ENCODE measurements at regions not wholly inside any gene's neighbourhood (a gene's known extent, or its start where the extent isn't known, plus 50 kb on each side); places are given as distances from the start of the nearest gene placed in this dataset.

GRCh38 chr10:52701647-52702046, 70.9 kb downstream of the MBL2 start:
- DNase-seq = no peak
- Histone ChIP-seq H3K27me3 (ENCODE audit: control insufficient read depth in 1 of 2, insufficient read depth in 2 of 2, low read length in 1 of 2) (no peaks in the 10 kb centered on the region), H3K4me3 (ENCODE audit: low read length in 2 of 2) (no peak overlapping the region), H3K27ac (ENCODE audit: low read depth in 1 of 2, low read length in 2 of 2) (no peak overlapping the region), H3K9me3 (ENCODE audit: control insufficient read depth, low read length) (no peaks in the 10 kb centered on the region), H3K36me3 (ENCODE audit: control insufficient read depth in 1 of 2, insufficient read depth in 2 of 2, low read length in 1 of 2) (no peaks in the 10 kb centered on the region), H3K4me1 (ENCODE audit: control insufficient read depth in 1 of 2, insufficient read depth in 2 of 2, low read length in 2 of 2) (no peaks in the 10 kb centered on the region)
- 53 to 56% methylated on average over 2 of the region's 2 CpGs for WGBS, 2 donors
- ATAC-seq (ENCODE audit: low FRiP score) = no peak
- intact Hi-C loops (cut with DNase I) = no loop called here

GRCh38 chr10:52703451-52703850, 69.1 kb downstream of the MBL2 start:
- ATAC-seq (ENCODE audit: low FRiP score) = no peak
- intact Hi-C loops (cut with DNase I) = no loop called here
- Histone ChIP-seq H3K27ac (ENCODE audit: low read depth in 1 of 2, low read length in 2 of 2) (no peak overlapping the region), H3K9me3 (ENCODE audit: control insufficient read depth, low read length) (no peaks in the 10 kb centered on the region), H3K27me3 (ENCODE audit: control insufficient read depth in 1 of 2, insufficient read depth in 2 of 2, low read length in 1 of 2) (no peaks in the 10 kb centered on the region), H3K36me3 (ENCODE audit: control insufficient read depth in 1 of 2, insufficient read depth in 2 of 2, low read length in 1 of 2) (no peaks in the 10 kb centered on the region), H3K4me3 (ENCODE audit: low read length in 2 of 2) (no peak overlapping the region), H3K4me1 (ENCODE audit: control insufficient read depth in 1 of 2, insufficient read depth in 2 of 2, low read length in 2 of 2) (no peaks in the 10 kb centered on the region)
- 47 to 52% methylated on average over 3 of the region's 3 CpGs for WGBS, 2 donors
- no peak for DNase-seq

- H3K9me3 ChIP-seq (ENCODE audit: control insufficient read depth, low read length) = no peaks in the 10 kb centered on the region
- no peaks in the 10 kb centered on the region for H3K27me3 ChIP-seq (ENCODE audit: control insufficient read depth in 1 of 2, insufficient read depth in 2 of 2, low read length in 1 of 2)
- H3K27ac ChIP-seq (ENCODE audit: low read depth in 1 of 2, low read length in 2 of 2) = no peak overlapping the region
- H3K36me3 ChIP-seq (ENCODE audit: control insufficient read depth in 1 of 2, insufficient read depth in 2 of 2, low read length in 1 of 2) = no peaks in the 10 kb centered on the region
- no peaks in the 10 kb centered on the region for H3K4me1 ChIP-seq (ENCODE audit: control insufficient read depth in 1 of 2, insufficient read depth in 2 of 2, low read length in 2 of 2)
- no peak overlapping the region for H3K4me3 ChIP-seq (ENCODE audit: low read length in 2 of 2)
- DNase-seq (no peak), ATAC-seq (ENCODE audit: low FRiP score) (no peak)
- 45 to 54% methylated on average over 4 of the region's 4 CpGs for WGBS, 2 donors
- intact Hi-C loops (cut with DNase I) = no loop called here
These were observed 68.7 kb downstream of the MBL2 start for GRCh38 chr10:52703898-52704297.

GRCh38 chr10:52706332-52707070, 66.1 kb downstream of the MBL2 start:
- no peaks in the 10 kb centered on the region for H3K36me3 ChIP-seq (ENCODE audit: control insufficient read depth in 1 of 2, insufficient read depth in 2 of 2, low read length in 1 of 2)
- no peak overlapping the region for H3K4me3 ChIP-seq (ENCODE audit: low read length in 2 of 2)
- no peaks in the 10 kb centered on the region for H3K4me1 ChIP-seq (ENCODE audit: control insufficient read depth in 1 of 2, insufficient read depth in 2 of 2, low read length in 2 of 2)
- no peak overlapping the region for H3K27ac ChIP-seq (ENCODE audit: low read depth in 1 of 2, low read length in 2 of 2)
- H3K27me3 ChIP-seq (ENCODE audit: control insufficient read depth in 1 of 2, insufficient read depth in 2 of 2, low read length in 1 of 2) = no peaks in the 10 kb centered on the region
- intact Hi-C loops (cut with DNase I) = no loop called here
- no peaks in the 10 kb centered on the region for H3K9me3 ChIP-seq (ENCODE audit: control insufficient read depth, low read length)
- WGBS, 2 donors = 66 to 73% methylated on average over 4 of the region's 4 CpGs
- ATAC-seq (ENCODE audit: low FRiP score) (no peak), DNase-seq (no peak)

All from aorta (tissue), 5 donors.